Psoas muscle (tissue), 7 donors: ENCODE measurements at regions not wholly inside any gene's neighbourhood (a gene's known extent, or its start where the extent isn't known, plus 50 kb on each side); places are given as distances from the start of the nearest gene placed in this dataset.

Source experiments
- ATAC-seq, 4 donors: fragments of 200-7000 bp; cut with Tn5 transposase; one replicate each; pipeline ENCODE4 v1.9.1; 2020; ENCODE audit warnings: moderate library complexity in 3 of 4, mild to moderate bottlenecking in 2 of 4
- DNase-seq, 2 donors: peaks; one replicate each; pipeline ENCODE4 v3.0.0-alpha.2; 2020
- H3K27ac ChIP-seq: fragments of 200-600 bp; one replicate; pipeline ENCODE4 v1.8.0; 2022
- H3K27me3 ChIP-seq, 3 donors: fragments of 200-600 bp in 1 of 3; one replicate each; pipeline versions ENCODE4 v1.6.1 to v1.8.0; 2013 to 2022; ENCODE audit warnings: low read length in 2 of 3, mild to moderate bottlenecking in 2 of 3, moderate library complexity in 1 of 3; ENCODE audit not compliant: insufficient read depth in 3 of 3
- H3K36me3 ChIP-seq, 2 donors: fragments of 200-600 bp in 1 of 2; one replicate each; pipeline versions ENCODE4 v1.6.1 to v1.8.0; 2013 to 2022; ENCODE audit warnings: low read depth in 1 of 2, mild to moderate bottlenecking in 1 of 2, moderate library complexity in 1 of 2; ENCODE audit not compliant: insufficient read depth in 1 of 2
- H3K4me1 ChIP-seq: fragments of 200-600 bp; one replicate; pipeline ENCODE4 v1.8.0; 2022
- H3K4me3 ChIP-seq: fragments of 200-600 bp; one replicate; pipeline ENCODE4 v1.8.0; 2022; ENCODE audit warnings: mild to moderate bottlenecking
- H3K9me3 ChIP-seq: fragments of 200-600 bp; one replicate; pipeline ENCODE4 v1.8.0; 2022
- CTCF ChIP-seq: fragments of 200-600 bp; IDR thresholded peaks from one replicate; pipeline ENCODE4 v1.8.0; 2022; ENCODE audit warnings: antibody characterized with exemption
- whole genome bisulfite sequencing, 3 donors: extraction: QIAGEN DNeasy Blood & Tissue Kit; methylation state at CpG; one replicate each; pipeline versions ENCODE4 v1.1.6 to v1.1.7; 2013; 5-methylcytosine and 5-hydroxymethylcytosine counted together
- intact Hi-C, 2 donors: fragments of 100-400 bp; cut with DNase I; formaldehyde crosslinking; loops; one replicate each; pipeline versions ENCODE4 v1.11.0 to v1.14.2; 2022
- donor health status: healthy with polysubstance abuse.
- donor health status: DM: no; HTN: no; CAD: no; lungs with moderate emphysema.
- donor health status: Bipolar disorder and iron deficiency.
- donor health status: healthy.
- donor health status: DM: yes; HTN: yes; CAD: no.
- donor health status: DM: no; HTN: no; CAD: no.
- donor health status: DM: yes; HTN: yes; CAD: no.

- H3K27me3 ChIP-seq = no peaks in the 10 kb centered on the region
- H3K27ac ChIP-seq = no peak overlapping the region
- H3K4me1 ChIP-seq = no peaks in the 10 kb centered on the region
- no peak for TF ChIP-seq CTCF
- DNase-seq (no peak), ATAC-seq (no peak)
- WGBS, 3 donors = 78 to 82% (median 81%) methylated on average over 4 of the region's 4 CpGs
- no peak overlapping the region for H3K4me3 ChIP-seq
- intact Hi-C loops = no loop called here
- H3K36me3 ChIP-seq = no peaks in the 10 kb centered on the region
- no peaks in the 10 kb centered on the region for H3K9me3 ChIP-seq
Measured at GRCh38 chr5:57601996-57602395, 119.4 kb upstream of the ACTBL2 start.

- H3K4me3 ChIP-seq = no peak overlapping the region
- no peak overlapping the region for H3K27ac ChIP-seq
- ATAC-seq (no peak), DNase-seq (no peak)
- WGBS, 3 donors = 34 to 40% (median 36%) methylated on average over 1 of the region's 1 CpG
- H3K36me3 ChIP-seq = no peaks in the 10 kb centered on the region
- intact Hi-C loops = no loop called here
- H3K27me3 ChIP-seq = no peaks in the 10 kb centered on the region
- no peaks in the 10 kb centered on the region for H3K9me3 ChIP-seq
- H3K4me1 ChIP-seq = peaks cover 8% of the 10 kb centered on the region
- no peak for TF ChIP-seq CTCF
Measured at GRCh38 chr5:57600321-57600720, 117.7 kb upstream of the ACTBL2 start.

GRCh38 chr5:57598756-57599155 lies 116.1 kb upstream of the ACTBL2 start:
- H3K27ac ChIP-seq = no peak overlapping the region
- intact Hi-C loops = no loop called here
- no peak for ATAC-seq

GRCh38 chr5:57598097-57598496 lies 115.5 kb upstream of the ACTBL2 start:
- H3K27me3 ChIP-seq = no peaks in the 10 kb centered on the region
- no peak for DNase-seq
- no peak for ATAC-seq
- intact Hi-C loops = no loop called here
- no peak for TF ChIP-seq CTCF
- H3K4me1 ChIP-seq = peaks cover 10% of the 10 kb centered on the region
- no peaks in the 10 kb centered on the region for H3K36me3 ChIP-seq
- no peak overlapping the region for H3K4me3 ChIP-seq
- 89 to 92% (median 91%) methylated on average over 10 of the region's 10 CpGs for WGBS, 3 donors
- H3K27ac ChIP-seq = no peak overlapping the region
- no peaks in the 10 kb centered on the region for H3K9me3 ChIP-seq

More at GRCh38 chr5:57598756-57599155, 116.1 kb upstream of the ACTBL2 start:
- no peak for DNase-seq
- no peaks in the 10 kb centered on the region for H3K27me3 ChIP-seq
- no peaks in the 10 kb centered on the region for H3K9me3 ChIP-seq
- 60 to 74% (median 66%) methylated on average over 3 of the region's 3 CpGs for WGBS, 3 donors
- H3K36me3 ChIP-seq = no peaks in the 10 kb centered on the region
- no peak for TF ChIP-seq CTCF
- no peak overlapping the region for H3K4me3 ChIP-seq
- H3K4me1 ChIP-seq = peaks cover 10% of the 10 kb centered on the region

GRCh38 chr5:57595523-57595991 lies 112.9 kb upstream of the ACTBL2 start:
- intact Hi-C loops = no loop called here
- no peaks in the 10 kb centered on the region for H3K27me3 ChIP-seq
- TF ChIP-seq CTCF = no peak
- H3K27ac ChIP-seq = no peak overlapping the region
- DNase-seq = no peak
- H3K4me1 ChIP-seq = peaks cover 10% of the 10 kb centered on the region
- H3K4me3 ChIP-seq = no peak overlapping the region
- 42 to 65% (median 43%) methylated on average over 1 of the region's 1 CpG for WGBS, 3 donors
- no peak for ATAC-seq
- H3K9me3 ChIP-seq = no peaks in the 10 kb centered on the region
- H3K36me3 ChIP-seq = no peaks in the 10 kb centered on the region
